Fibroblast of mammary gland (primary cell): ENCODE measurements at regions not wholly inside any gene's neighbourhood (a gene's known extent, or its start where the extent isn't known, plus 50 kb on each side); places are given as distances from the start of the nearest gene placed in this dataset.

Source experiments
- DNase-seq: peaks from one replicate; pipeline ENCODE4 v3.0.0-alpha.2; 2010; ENCODE audit warnings: low read depth
- H3K4me3 ChIP-seq: 2 replicates; pipeline ENCODE4 v1.5.1; 2011; ENCODE audit warnings: low read depth, mild to moderate bottlenecking, low read length, moderate library complexity; ENCODE audit not compliant: control insufficient read depth
- TF ChIP-seq, protein P1 (sequence below): conservative IDR thresholded peaks from 2 replicates; pipeline ENCODE4 v1.5.1; 2011; ENCODE audit warnings: low read depth, low read length, inconsistent platforms; ENCODE audit not compliant: control insufficient read depth, insufficient read depth

DNA sequence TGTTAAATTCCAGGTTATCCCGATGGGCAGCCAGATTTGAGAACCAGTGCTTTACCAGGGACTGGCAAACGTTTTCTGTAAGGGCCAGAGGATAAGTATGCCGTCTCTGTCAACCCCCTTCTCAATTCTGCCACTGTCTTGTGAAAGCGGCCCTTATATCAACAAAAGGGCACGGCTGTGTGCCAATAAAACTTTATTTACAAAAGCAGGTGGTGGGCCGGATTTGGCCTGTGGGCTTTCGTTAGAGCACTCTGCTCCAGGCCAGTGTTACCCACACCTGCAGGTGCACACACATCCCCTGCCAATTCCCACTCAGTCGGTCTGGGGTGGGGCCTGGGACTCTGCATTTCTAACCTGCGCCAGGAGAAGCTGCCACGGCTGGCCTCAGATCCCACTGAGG is 111.2 kb downstream of the RFLNA start:
- DNase-seq: no peak
- H3K4me3 ChIP-seq: no peak overlapping the region
- TF ChIP-seq, protein P1, sequence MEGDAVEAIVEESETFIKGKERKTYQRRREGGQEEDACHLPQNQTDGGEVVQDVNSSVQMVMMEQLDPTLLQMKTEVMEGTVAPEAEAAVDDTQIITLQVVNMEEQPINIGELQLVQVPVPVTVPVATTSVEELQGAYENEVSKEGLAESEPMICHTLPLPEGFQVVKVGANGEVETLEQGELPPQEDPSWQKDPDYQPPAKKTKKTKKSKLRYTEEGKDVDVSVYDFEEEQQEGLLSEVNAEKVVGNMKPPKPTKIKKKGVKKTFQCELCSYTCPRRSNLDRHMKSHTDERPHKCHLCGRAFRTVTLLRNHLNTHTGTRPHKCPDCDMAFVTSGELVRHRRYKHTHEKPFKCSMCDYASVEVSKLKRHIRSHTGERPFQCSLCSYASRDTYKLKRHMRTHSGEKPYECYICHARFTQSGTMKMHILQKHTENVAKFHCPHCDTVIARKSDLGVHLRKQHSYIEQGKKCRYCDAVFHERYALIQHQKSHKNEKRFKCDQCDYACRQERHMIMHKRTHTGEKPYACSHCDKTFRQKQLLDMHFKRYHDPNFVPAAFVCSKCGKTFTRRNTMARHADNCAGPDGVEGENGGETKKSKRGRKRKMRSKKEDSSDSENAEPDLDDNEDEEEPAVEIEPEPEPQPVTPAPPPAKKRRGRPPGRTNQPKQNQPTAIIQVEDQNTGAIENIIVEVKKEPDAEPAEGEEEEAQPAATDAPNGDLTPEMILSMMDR: no peak

DNA sequence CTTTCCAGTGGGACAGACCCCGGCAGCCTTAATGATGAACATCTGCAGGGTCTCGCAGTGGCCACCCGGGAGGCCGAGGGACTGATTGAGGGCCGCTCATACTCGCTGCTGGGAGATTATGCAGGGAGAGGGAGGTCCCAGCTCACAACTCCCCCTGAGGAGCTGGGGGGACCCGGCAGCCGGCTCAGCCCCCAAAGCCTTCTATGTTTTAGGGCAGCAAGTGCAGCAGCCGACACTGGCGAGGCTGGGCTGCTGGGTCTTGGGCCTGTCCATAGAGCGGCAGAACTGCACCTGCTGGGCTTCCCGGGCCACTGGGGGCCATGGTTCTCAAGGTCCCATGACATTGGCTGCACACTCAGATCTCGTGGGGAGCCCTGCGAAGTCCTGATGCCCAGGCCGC is 110.7 kb downstream of the RFLNA start:
- no peak overlapping the region for H3K4me3 ChIP-seq
- TF ChIP-seq, protein P1: no peak
- DNase-seq: no peak

DNA sequence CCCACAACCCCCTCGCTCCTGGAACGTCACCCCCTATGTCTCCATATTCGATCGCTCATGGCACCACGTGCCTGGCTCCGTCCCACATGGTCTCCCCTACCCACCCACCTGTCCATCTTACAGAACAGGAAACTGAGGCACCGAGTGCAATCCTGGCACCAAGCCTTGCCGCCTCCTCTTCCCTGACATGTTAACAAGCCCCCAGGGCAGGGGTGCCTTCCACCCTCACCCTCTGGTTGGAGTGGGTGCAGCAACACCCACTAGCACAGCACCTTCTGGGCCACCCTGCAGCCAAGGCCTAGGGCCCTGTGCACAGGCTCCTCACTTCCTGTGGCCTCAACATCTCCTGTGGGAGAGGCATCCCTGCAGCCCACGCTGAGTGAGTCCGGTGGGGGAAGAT is 110.3 kb downstream of the RFLNA start:
- no peak for DNase-seq
- H3K4me3 ChIP-seq: no peak overlapping the region
- TF ChIP-seq, protein P1: no peak

DNA sequence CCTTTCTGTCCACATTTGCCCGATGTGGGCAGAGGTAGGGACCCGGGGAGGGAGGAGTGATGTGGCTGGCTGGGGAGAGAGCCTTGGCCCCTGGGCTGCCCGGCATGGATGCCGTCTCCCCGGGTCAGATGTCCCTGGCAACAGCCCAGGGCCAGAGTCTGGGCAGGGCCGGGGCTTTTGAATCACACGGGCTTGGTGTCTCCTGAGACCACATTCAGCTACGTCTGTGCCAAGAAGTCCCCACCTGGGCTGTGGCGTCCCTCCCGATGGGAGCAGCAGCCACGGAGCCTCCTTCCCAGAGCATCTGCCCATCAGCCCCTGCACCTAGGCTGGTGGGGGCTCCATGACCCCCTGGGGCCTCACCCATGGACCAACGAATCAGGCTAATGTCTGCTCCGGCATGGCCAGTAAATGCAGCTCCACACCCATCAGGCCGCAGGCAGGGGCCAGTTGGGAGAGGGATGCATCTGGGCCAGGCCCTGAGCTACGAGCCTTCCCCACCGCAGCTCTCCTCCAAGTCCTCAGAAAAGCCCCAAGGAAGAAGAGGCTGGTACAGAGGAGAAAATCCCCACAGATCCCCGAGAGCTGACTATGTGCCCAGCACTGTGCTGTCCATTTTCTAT is 109.4 kb downstream of the RFLNA start:
- DNase-seq: no peak
- TF ChIP-seq, protein P1: no peak
- H3K4me3 ChIP-seq: no peak overlapping the region

DNA sequence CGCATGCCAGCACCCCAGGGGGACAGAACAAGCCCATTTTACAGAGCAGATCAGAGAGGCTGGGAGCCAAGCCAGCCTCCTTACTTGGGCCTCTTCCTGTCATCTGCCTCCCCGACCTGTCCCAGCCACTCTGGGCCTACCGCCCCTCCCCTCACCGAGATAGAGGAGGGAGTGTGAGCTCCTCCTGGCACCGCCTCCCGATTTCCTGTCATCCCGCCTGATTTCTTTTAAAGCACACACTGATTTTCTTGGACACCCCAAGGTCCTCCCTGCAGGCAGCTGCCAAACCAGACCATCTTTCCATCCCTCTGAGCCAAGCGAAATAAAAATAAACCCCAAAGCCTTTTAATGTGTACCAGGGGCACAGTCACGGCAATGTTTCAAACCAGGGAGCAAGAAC is 108.4 kb downstream of the RFLNA start:
- DNase-seq: no peak
- TF ChIP-seq, protein P1: no peak
- H3K4me3 ChIP-seq: no peak overlapping the region

DNA sequence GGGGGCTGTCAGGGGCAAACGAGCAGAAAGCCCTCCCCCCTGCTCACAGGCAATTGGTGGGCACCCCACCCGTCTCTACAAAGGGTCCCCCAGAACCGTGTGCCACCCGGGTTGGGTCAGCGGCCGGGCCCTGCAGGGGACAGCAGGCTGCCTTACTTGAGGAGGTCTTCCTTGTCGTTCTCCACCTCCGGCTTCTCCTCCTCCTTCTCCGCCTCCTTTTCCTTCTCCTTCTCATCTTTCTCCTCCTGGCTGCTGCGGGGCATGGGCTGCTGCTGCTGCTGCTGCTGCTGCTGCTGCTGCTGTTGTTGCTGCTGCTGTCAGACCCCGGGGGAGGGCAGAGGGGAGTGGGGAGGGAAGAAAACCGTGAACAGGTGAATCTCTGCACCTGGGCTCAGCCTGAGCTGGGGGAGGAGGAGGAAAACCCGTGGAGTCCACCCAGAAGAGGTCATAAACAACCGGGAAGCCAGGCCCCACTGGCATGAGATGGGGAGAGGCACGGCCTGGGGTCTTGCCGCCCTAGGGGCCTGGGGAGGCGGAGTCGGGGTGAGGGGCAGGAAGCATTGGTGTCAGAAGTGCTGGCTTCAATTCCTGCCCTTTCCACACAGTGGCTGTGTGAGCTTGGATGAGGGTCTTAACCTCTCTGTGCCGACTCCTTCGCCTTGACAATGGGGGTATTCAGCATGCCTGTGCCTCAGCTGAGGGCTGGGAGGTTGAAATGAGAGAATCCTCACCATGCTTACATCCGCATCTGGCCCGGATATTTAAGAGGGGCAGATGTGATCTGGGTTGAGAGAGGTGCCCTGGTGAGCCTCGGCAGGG is 107.6 kb downstream of the RFLNA start:
- no peak overlapping the region for H3K4me3 ChIP-seq
- DNase-seq: no peak
- TF ChIP-seq, protein P1: no peak
